T-helper 1 cell (primary cell): ENCODE measurements at regions not wholly inside any gene's neighbourhood (a gene's known extent, or its start where the extent isn't known, plus 50 kb on each side); places are given as distances from the start of the nearest gene placed in this dataset.
"Not testable (repeated sequence)": the region's sequence is repeated elsewhere in the genome, so short reads cannot be mapped to it uniquely, and the experiment has no call there.

Experiments
- DNase-seq, 5 donors: peaks; one replicate each; pipeline ENCODE4 v3.0.0-alpha.2; 2012 to 2020

GRCh38 chr12:5166976-5167375 is 123.3 kb downstream of the KCNA5 start:
- DNase-seq = no peak

- DNase-seq = no peak
These were observed 124.5 kb downstream of the KCNA5 start for GRCh38 chr12:5168148-5168547.

- no peak for DNase-seq
These were observed 127.2 kb downstream of the KCNA5 start for GRCh38 chr12:5170844-5171243.

- no peak for DNase-seq
These were observed 128.0 kb downstream of the KCNA5 start for GRCh38 chr12:5171701-5172100.

GRCh38 chr12:5172886-5173285 is 129.2 kb downstream of the KCNA5 start:
- DNase-seq = no peak

GRCh38 chr12:5173511-5174011 is 129.9 kb downstream of the KCNA5 start:
- no peak for DNase-seq

- not testable (repeated sequence) for DNase-seq
These were observed 131.7 kb downstream of the KCNA5 start for GRCh38 chr12:5175415-5175814.

DNA sequence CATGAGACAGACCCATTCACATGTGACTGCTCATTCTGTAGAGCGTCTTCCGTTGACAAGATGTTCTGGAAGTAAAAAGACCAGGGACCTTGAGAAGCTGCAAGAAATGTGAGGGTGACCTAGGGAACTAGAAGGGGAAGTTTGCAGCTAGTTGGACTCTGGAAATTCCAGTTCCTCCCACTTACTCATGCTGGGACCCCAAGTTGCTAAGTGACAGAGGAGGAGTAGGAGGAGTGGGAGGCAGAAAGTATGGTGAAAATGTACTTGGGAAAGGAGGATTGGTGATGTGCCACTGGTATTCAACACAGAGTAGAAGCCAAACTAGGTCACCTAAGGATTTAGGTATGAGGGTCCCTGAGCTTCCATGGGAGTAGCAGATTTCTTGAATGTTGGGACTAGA is 132.4 kb downstream of the KCNA5 start:
- no peak for DNase-seq

DNA sequence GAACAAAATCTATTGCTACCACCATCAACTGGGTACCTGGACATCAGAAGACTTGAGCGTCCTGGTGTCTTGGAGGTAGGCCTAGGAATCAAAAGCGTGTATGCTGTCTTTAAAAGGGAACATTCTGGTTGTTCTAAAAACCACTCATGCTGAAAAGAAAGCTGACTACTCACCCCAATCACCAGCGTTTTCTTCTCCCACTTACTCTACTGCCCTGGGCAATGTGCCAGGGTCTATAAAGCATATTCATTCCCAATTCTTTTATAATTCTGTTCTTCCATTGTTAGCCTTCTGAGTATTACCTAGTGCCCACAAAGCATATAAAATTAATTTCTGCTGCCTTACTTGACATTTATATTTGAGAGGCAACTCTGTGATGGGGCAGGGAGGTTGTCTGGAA is 133.4 kb downstream of the KCNA5 start:
- no peak for DNase-seq

DNA sequence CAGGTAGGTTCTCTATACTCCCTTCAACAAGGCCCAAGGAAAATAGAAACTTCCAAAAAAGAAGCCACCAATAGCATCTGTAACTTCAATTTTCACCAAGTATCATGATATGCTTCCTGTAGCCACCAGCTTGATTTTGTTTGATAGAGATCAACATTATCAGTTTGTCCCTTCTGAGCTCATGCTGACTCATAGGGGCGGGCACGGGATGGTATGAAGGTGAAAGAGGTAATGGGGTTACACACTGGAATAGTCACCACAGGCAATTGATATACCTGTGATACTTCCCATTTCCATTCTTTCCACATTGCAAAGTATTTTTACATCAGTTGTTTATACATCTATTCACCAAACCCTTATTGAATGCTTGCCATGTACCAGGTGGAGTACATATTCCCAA is 134.1 kb downstream of the KCNA5 start:
- no peak for DNase-seq

DNA sequence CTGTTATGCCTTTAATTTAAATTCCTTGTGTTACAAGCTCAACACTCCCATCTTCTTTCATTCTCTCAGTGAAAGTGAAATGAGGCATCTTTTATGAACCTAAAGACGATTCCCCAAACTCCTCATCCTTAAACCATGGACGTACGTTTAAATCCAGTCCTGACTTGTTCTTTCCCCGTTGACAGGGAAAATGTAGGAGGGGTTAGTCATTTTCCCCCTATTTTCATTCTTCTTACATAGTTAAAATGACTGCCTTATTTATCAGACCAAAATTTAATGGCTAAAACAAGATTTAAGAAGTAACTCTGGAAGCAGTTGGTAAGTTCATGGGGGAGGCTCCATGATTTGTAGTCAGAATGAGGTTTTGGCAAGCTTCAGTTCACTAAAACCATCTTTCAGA is 134.9 kb downstream of the KCNA5 start:
- DNase-seq = no peak

- no peak for DNase-seq
These were observed 136.8 kb downstream of the KCNA5 start for GRCh38 chr12:5180496-5180895.

DNA sequence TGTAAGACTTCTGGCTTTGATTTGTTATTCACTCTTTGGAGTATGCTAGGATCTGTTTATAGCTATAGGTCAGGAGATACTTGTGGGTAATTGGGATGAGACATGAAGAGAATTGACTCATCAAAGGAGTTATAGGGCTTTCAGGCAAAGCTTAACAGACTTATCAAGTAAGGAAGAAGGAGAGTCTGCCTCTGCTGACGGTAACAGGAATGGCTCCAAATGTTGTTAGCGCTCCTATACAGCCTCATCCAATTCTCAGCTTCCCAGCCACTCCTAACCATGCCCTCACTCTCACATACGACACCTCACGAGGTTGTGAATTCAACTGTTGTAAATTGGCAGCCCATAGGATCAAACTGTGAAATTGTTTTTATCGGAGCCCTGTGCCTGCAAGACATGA is 140.5 kb downstream of the KCNA5 start:
- DNase-seq = no peak

GRCh38 chr12:5185435-5186069 is 141.9 kb downstream of the KCNA5 start:
- no peak for DNase-seq

DNA sequence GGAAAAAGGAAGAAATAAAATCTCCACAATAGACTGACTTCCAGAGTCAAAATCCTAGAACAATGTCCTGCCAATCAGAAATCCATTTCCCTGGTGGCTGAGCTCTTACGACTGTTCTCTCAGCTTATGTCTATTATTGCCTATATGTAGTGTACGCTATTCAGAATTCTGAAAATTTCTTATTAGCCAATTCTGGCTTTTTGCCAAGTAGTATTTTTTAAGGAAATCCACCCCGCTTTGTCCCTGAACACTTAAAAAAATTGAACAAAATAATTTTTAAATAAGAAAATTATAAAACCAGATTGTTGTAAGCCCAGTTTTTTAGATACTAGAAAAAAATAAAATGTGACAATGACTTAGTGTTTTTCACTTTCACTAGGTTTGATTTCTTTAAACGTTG is 143.0 kb downstream of the KCNA5 start:
- no peak for DNase-seq

DNA sequence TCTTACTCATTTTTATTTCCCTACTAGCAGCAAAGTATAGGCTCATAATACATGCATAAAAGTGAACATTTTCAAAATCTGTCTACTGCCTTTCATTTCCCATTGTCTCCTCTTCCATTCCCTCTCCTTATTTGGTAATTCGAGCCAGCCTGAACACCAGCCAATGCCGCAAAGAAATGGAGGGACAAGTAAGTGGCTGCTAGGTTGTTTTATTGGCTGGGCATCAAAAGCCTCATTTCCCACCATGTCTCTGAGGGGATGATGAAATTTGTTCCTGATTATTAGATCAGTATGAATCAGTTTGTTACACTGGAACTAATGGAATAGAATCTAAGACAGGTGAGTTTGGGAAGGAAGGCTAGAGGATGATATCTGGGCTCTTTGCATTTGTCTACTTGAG is 143.5 kb downstream of the KCNA5 start:
- DNase-seq = no peak

DNA sequence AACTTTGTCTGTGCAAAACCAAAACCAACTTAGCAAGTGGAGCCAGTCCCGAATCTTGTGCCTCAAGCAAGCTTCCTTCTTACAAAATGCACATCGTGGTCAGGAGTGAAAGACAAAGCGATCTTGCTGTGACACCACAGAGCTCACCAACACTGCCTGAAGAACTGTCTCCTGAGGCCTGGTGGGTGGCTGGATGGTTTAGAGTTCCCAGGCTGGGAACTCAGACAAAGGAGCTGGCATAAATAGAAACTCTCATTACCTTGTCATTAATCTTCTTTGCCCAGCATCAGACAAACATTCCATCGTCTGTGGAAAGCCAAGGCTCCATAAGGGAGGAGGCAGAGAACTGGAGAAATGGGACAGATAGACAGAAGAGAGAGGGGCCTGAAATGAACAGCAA is 144.8 kb downstream of the KCNA5 start:
- DNase-seq = no peak

GRCh38 chr12:5189173-5189572 is 145.5 kb downstream of the KCNA5 start:
- DNase-seq = no peak

DNA sequence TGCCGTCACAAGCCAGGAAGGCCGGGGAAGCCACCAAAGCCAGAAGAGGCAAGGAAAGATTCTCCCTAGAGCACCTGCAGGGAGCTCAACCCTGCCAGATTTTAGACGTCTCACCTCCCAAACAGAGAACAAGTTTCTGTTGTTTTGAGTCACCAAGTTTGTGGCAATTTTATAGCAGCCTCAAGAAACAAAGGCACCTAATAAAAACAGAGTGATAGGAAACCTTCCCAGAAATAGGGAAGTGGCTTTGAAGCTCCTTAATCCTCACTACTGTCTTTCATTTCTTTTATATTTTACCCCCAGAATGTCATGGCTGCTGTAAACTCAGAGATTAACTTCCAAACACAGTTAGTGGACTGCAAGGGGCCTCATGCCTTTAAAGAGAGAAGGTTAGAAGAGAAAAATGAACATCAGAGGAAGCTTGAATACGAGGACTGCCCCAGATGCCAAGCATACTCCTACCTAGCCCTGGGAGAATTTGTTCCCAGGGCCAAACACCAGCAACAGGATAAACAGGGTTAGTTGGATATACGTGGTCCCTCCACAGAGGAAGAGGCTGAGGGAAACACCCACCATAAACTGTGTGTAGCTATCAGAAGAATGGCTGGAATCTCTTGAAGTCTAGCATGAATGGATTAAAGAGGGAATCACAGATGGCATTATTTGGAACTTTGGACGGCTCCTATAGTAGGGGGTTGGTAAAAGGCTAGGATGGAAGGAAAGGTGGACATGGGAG is 148.3 kb downstream of the KCNA5 start:
- DNase-seq = no peak

DNA sequence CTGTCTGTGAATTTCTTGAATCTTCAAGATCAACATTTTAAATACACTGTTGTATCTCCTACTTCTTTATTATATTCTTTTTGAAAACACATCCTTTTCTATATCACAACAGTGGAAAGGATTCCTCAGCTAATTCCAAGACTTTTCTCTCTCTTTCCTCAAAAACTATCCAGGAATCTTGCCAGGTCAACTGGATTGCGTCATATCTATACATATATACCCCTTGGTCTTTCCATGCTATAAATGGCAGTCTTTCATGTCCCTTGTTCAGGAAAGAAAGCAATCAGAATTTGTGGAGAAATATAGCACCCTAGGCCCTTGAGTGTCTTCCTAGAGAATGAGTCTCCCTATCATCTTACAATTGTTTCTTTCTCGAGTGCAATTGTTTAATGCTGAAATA is 149.0 kb downstream of the KCNA5 start:
- DNase-seq = no peak

- no peak for DNase-seq
These were observed 150.6 kb downstream of the KCNA5 start for GRCh38 chr12:5194306-5194705.

DNA sequence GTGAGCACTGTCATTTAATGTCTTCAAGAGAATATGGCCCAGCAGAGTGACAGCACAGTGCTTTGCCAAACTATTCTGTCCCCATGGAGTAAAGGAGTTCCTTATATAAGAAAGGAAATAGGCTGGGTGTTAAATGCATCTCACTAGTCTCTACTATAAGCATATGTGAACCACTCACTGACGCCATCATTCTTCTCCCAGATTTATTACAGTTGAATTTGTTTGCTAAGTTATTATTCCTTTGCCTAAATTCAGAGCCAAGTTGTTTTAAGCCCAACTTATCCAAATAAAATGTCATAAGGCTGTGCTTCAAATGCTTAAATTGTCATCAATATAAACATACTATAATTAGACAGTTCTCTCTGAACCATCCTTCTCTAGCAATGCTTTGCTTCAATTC is 151.6 kb downstream of the KCNA5 start:
- no peak for DNase-seq

DNA sequence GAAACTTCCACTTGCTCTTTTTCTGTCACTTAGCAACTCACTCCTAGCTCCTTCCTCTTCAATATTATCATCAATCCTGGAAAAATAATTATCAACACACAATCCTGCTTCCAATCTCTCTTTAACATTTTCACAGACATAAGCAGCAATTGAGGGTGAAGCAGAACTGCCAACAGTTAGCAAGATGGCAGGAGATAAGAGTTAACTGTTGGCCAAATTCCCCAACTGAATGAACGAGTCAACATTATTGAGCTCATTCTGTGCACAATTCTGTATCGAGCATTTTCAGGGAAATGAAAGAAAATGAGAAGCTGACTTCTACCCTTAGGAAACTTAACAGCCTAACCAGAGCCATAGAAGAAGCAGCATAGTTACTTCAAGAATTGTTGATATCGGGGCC is 152.0 kb downstream of the KCNA5 start:
- DNase-seq = no peak

GRCh38 chr12:5197131-5197530 is 153.5 kb downstream of the KCNA5 start:
- DNase-seq = no peak

DNA sequence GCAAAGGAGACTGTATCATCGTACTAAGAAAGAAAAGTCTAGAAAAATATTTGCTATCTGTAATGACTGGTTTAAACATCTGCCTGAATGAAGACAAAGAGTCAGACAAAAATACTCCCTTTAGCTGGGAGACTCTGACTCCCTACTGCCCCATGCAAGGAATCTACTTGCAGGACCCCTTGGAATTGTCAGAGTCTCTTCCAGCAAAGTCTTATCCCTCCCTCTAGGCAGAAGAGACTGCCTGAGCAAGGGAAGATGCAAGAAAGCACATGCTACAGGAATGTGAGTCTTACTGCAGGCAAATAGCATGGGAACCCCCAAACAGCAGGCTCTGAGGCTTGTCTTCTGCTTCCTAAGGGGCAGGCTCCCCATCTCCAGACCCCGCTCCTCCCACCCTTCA is 154.0 kb downstream of the KCNA5 start:
- no peak for DNase-seq
